NCI-H2081 treated with DMSO at 0.1 percent for 48 hours (cell line): ENCODE measurements at regions not wholly inside any gene's neighbourhood (a gene's known extent, or its start where the extent isn't known, plus 50 kb on each side); places are given as distances from the start of the nearest gene placed in this dataset.
"Not testable (repeated sequence)": the region's sequence is repeated elsewhere in the genome, so short reads cannot be mapped to it uniquely, and the experiment has no call there.

ENCODE experiments used
- DNase-seq: peaks from one replicate; lab custom pipeline; 2025; lab: John Stamatoyannopoulos, UW

- DNase-seq, result no peak
These were observed 353.6 kb upstream of the MAP2 start for GRCh38 chr2:209070262-209070661.

DNA sequence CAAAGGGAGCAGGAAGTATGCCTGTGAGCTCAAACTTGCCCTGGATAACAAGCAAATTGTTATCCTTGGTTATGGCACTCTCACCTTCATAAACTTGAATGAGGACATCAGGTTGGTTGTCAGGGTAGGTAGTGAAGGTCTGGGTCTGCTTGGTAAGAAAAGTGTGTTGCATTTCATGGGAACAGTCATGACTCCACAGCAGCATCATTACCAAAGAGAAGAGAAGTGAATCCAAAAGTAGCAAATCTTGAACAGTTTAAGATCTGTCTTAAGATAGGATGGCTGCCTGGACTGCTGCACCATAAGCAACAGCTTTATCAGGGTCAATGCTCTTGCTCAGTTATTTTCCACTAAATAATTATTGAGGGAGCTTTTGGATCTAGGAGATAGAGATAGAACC lies 350.7 kb upstream of the MAP2 start:
- DNase-seq, result no peak

- DNase-seq, result no peak
These were observed 349.1 kb upstream of the MAP2 start for GRCh38 chr2:209074711-209075110.

DNA sequence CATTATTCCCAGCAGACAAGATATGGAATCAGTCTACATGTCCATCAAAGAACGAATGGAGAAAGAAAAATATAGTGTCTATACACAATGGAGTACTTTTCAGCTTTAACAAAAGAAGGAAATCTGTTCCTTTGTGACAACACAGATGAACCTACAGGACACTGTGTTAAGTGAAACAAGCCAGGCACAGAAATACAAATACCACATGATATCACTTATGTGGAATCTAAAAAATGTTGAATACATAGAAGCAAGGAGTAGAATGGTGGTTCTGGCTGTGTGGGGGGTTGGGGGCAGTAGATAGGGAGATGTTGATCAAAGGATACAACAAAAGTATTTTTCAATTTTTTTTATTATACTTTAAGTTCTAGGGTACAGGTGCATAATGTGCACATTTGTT lies 347.7 kb upstream of the MAP2 start:
- no peak for DNase-seq

GRCh38 chr2:209086761-209087160 lies 337.1 kb upstream of the MAP2 start:
- DNase-seq, result no peak

DNA sequence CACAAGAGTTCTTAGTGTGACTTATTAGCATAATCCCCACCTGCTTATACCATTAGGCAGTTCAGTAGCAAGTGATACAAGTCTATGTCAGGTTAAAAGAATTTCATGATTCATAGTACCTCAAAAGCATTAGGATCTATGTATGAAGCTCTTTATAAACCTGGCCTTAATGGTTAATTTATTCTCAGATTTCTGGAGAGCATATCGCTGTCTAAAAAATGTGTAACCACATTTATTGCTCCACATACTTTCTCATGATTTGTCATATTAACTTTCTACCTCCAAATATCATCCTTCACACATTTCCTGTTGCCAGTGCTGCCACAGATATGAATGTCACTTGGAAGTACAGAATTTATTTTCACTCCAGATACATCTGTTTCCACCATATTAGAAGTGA lies 332.8 kb upstream of the MAP2 start:
- DNase-seq, result no peak

GRCh38 chr2:209094221-209094620 lies 329.6 kb upstream of the MAP2 start:
- DNase-seq, result no peak

DNA sequence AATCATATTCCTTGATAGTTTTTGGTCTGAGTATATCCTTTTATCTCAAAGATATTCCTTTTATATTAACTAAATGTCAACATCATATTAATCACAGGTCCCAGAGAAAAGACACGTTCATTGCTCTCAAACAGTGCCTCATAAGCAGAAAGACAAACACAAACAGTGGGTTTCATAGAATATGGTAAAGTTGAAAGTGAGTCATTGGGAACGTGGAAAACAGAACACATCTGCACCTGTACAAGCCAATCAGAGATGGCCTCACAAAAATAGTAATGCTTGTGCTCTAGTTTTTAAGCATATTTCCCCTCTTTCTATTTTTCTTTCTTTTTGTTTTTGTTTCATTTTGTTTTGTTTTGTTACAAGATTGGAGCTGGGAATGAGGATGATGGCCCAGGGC lies 328.4 kb upstream of the MAP2 start:
- DNase-seq, result no peak

- no peak for DNase-seq
These were observed 326.7 kb upstream of the MAP2 start for GRCh38 chr2:209097168-209097567.

DNA sequence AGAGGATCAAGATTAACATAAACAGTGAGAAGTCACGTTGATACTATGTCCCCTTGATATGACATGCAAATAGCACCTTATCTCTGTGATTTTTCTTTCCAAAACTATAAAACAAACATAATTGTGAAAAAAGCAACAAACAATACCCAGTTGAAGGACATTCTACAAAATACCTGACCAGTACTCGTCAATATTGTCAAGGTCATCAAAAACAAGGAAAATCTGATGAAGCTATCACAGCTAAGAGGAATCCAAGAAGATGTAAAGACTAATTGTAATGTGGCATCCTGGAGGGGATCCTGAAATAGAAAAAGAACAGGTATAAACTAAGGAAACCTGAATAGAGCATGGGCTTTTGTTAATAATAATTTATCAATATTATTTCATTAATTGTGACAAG lies 321.5 kb upstream of the MAP2 start:
- DNase-seq, result no peak

- DNase-seq, result no peak
These were observed 310.8 kb upstream of the MAP2 start for GRCh38 chr2:209113026-209113425.

- DNase-seq, result no peak
These were observed 309.1 kb upstream of the MAP2 start for GRCh38 chr2:209114588-209115240.

- DNase-seq, result no peak
These were observed 302.2 kb upstream of the MAP2 start for GRCh38 chr2:209121691-209122090.

DNA sequence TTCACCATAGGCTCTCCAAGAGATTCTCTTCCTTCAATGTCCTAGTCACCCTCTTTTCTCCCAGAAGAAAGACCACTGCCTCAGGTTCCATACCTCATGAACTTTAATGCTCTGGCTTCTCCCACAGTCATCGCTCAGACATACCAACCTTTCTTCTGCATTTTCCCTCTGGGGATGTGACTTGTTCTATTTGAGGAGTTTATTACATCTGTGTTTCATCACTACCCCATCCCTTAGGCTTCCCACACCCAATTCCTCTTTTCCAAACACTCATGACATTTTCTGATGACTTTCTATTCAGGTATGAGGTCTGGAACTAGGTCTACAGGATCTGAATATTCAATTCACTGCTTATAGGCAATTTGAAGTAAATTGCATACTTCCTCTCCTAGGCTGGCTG lies 298.6 kb upstream of the MAP2 start:
- DNase-seq, result no peak

DNA sequence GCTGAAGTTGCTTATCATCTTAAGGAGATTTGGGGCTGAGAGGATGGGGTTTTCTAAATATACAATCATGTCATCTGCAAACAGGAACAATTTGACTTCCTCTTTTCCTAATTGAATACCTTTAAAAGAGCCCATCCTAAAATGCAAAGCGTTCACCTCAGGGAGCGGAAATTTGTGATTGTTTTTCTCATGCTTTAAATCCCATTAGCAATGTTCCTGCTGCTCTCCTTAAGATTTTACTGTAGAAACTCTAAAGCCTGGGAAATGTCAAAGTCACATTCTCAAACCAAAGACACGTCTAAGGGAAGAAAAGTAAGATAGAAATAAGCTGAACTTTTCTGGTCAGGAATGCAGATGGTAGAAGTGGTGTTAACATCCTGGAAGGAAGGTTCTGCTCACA lies 285.8 kb upstream of the MAP2 start:
- DNase-seq, result no peak

GRCh38 chr2:209141142-209141541 lies 282.7 kb upstream of the MAP2 start:
- DNase-seq, result no peak

DNA sequence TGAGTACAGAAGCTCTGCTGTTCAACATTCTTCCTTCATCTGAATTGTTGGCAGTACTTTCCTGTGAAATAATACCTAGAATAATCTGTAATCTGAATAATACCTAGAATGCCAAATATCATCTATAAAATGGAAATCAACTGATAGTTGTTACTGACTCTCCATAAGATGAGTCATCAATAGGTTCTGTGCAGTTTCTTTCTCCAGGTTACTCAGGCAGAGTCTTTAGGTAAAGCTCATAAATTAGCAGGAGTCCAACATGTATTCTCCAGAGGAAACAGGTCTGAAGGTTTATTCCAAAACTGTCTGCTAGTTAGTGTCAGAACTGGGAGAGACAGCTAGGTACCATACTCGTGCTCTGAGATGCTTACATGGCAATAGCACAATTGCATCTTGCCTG lies 282.0 kb upstream of the MAP2 start:
- no peak for DNase-seq

GRCh38 chr2:209145220-209145691 lies 278.6 kb upstream of the MAP2 start:
- DNase-seq, result not testable (repeated sequence)

- no peak for DNase-seq
These were observed 277.7 kb upstream of the MAP2 start for GRCh38 chr2:209145941-209146681.

DNA sequence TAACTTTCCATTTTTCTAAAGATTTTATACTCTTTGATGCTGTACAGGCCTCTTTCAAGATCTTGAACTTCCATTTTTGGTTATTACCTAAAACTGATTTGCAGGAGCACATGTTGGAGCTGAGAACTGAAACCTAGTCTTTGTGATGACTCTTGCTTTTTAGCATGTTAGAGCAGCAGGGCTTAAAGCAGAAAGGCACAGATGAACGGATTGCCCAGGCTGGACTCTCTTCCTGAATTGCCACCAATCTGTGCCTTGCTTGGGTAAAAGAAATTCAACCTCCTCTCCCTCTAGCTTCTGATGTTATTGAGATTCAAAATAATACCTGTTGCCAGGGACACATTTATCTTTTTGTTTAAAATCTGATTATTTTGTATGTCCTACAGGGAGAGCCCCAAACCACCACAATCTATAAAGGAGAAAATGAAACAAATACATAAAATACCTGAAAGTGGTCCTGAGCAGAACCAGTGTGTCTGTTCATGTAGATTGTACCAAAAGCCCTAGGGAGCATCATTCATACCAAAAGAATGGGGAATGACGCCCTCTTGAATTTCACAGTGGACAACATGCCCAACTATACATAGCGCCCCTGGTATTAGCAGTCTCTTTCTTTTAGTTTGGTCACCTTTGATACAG lies 277.0 kb upstream of the MAP2 start:
- no peak for DNase-seq

DNA sequence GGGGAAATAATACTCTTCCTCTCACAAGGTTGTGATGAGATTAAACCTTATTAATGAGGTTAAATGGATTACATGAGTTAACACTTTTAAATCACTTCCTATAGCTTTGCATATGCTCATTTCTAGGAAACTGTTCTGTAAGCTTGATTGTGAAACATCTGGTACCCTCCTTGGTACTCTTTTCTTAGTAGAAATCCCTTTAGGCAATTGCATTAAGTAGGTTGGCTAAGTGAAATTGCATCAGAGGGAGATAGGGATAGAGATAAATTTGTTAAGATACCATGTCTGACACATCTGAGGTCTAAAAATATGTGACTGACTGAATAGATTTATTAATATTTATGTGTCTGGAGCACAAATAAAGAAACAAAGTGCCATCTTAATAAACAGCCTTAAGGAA lies 275.9 kb upstream of the MAP2 start:
- DNase-seq, result no peak

DNA sequence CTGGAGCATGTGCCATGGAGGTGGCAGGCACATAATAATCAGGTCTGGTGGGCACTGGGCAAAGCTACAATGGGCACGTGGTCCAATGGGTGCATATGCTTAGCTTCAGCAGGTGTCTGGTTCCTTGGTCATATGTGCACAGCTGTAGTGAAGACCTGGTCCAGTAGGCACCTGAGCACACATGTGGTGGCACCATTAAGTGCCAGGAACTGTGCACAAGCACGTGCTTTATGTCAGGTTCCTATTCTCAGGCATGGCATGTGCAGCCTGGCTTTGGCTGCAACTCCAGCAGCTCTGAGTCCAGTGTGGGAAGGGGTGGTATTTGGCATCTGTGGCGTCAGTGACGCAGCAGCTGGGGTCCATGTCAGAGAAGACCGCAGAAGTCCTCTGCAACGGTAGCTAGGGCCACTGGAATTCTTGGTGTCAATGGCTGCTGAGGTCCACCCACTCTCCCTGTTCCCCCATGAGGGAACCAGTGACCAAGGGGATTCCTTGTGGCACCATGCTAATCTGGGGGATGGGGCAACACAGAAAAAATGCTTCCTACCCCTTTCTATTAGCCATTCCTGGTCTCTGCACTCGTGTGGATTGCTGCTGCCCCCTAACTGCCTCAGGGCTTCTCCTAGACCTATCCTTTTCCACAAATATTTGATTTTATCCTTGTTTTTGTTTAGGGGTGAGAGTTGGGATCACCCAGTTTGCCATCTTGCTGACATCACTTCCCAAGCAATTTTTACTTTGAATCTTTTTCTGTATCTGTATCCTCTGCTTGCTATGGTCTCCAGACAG lies 262.9 kb upstream of the MAP2 start:
- DNase-seq, result no peak

DNA sequence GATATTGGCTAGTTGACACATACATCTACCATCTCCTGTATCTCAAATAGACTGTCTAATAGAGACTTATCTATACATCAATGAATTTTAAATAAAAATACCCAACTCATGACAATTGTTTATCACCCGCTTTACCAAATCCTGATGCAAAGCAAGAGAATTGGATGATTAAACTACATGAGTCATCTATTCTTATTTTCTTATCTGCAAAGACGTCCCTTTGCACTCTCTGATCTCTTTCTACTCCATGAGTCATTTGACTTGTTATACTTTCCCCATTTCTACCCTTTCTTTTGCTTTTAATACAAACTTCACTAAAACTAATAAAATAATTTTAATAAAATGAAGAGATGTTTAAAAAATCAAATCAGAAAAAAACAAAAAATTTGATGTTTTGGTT lies 261.7 kb upstream of the MAP2 start:
- no peak for DNase-seq
